HepG2 (cell line): ENCODE measurements at regions not wholly inside any gene's neighbourhood (a gene's known extent, or its start where the extent isn't known, plus 50 kb on each side); places are given as distances from the start of the nearest gene placed in this dataset.

ENCODE experiments used
- ATAC-seq: fragments of 200-7000 bp; cut with Tn5 transposase; 3 replicates; pipeline ENCODE4 v1.9.1; 2020; ENCODE audit warnings: mild to moderate bottlenecking, moderate library complexity
- BruUV-seq: library from RNA; stranded (reverse); fragments of 400-500 nt; replicated peaks from 2 replicates; lab custom pipeline; 2021; lab: Mats Ljungman, UMichigan
- CTCF ChIA-PET: fragments of 300-600 bp; formaldehyde crosslinking; extraction: SDS; loops from one replicate; lab custom pipeline; 2021; ENCODE audit warnings: low total read pairs, inconsistent platforms, low intra/inter-chr PET ratio; lab: Yijun Ruan, JAX
- POLR2A ChIA-PET: fragments of 350-600 bp; sonication (Branson Sonifier 250); formaldehyde crosslinking; loops from one replicate; lab custom pipeline; 2020; ENCODE audit warnings: antibody characterized with exemption, inconsistent platforms; lab: Yijun Ruan, JAX
- DNase-seq: peaks from one replicate; pipeline ENCODE4 v3.0.0-alpha.2; 2015; ENCODE audit warnings: low spot score
- FAIRE-seq: peaks from 3 replicates; lab custom pipeline; 2011; peaks lifted over from hg19 to GRCh38; lab: Jason Lieb, UNC
- H2AFZ ChIP-seq: one replicate; pipeline ENCODE4 v1.6.1; 2011; ENCODE audit warnings: low read length, inconsistent platforms
- H3K27ac ChIP-seq: fragments of 300-600 bp; 3 replicates; pipeline ENCODE4 v1.8.0; 2011; ENCODE audit warnings: mixed run types, mild to moderate bottlenecking, mixed read lengths, low read length, inconsistent platforms; ENCODE audit not compliant: insufficient read depth; ENCODE audit errors: extremely low read length
- H3K27me3 ChIP-seq, 2 experiments: fragments of 200-600 bp in 1 of 2; 2 replicates in 1 of 2; 3 replicates in 1 of 2; pipeline versions ENCODE4 v1.6.0 to v1.8.0; 2011; ENCODE audit warnings: low read length in 2 of 2, mild to moderate bottlenecking in 2 of 2, moderate library complexity in 2 of 2, inconsistent platforms in 1 of 2; ENCODE audit not compliant: insufficient read depth in 2 of 2, control insufficient read depth in 1 of 2
- H3K36me3 ChIP-seq, 2 experiments: fragments of 200-600 bp in 1 of 2; replicated peaks in 1 of 2; 2 replicates in 1 of 2; 3 replicates in 1 of 2; pipeline versions ENCODE4 v1.5.1 to v1.8.0; 2011; ENCODE audit warnings: low read length in 2 of 2, inconsistent platforms in 1 of 2; ENCODE audit not compliant: insufficient read depth in 2 of 2, control insufficient read depth in 1 of 2
- H3K4me1 ChIP-seq: 2 replicates; pipeline ENCODE4 v1.5.1; 2012; ENCODE audit warnings: low read length, inconsistent platforms; ENCODE audit not compliant: insufficient read depth
- H3K4me2 ChIP-seq: 2 replicates; pipeline ENCODE4 v1.6.0; 2011; ENCODE audit warnings: low read depth, low read length, inconsistent platforms
- H3K4me3 ChIP-seq, 3 experiments: fragments of 200-600 bp in 1 of 3; sonication (generic), shearing (Covaris generic) in 1 of 3; replicated peaks in 1 of 3; 2 replicates each; pipeline ENCODE4 v1.5.1; 2011 to 2016; ENCODE audit warnings: low read length in 3 of 3, inconsistent platforms in 2 of 3, low read depth in 2 of 3, mild to moderate bottlenecking in 2 of 3, control low read depth in 1 of 3, mixed read lengths in 1 of 3; ENCODE audit not compliant: insufficient read depth in 1 of 3
- H3K79me2 ChIP-seq: one replicate; pipeline ENCODE4 v1.6.1; 2011; ENCODE audit warnings: low read length, inconsistent platforms; ENCODE audit not compliant: insufficient read depth
- H3K9ac ChIP-seq: 2 replicates; pipeline ENCODE4 v1.6.0; 2011; ENCODE audit warnings: mild to moderate bottlenecking, low read depth, low read length, inconsistent platforms; ENCODE audit not compliant: insufficient read depth
- H3K9me3 ChIP-seq: 2 replicates; pipeline ENCODE4 v1.5.1; 2012; ENCODE audit warnings: mild to moderate bottlenecking, low read length
- H4K20me1 ChIP-seq: 2 replicates; pipeline ENCODE4 v1.6.0; 2011; ENCODE audit warnings: inconsistent platforms, mild to moderate bottlenecking, low read length, moderate library complexity; ENCODE audit not compliant: insufficient read depth
- FOXO1 ChIP-seq: sonication (generic); formaldehyde crosslinking; IDR thresholded peaks from 2 replicates; pipeline ENCODE4 v1.4.0; 2020; ENCODE audit warnings: missing genetic modification reagents
- GTF2F1 ChIP-seq: fragments of 150-350 bp; IDR thresholded peaks from 2 replicates; pipeline ENCODE4 v1.6.1; 2014; ENCODE audit warnings: low read length
- MNT ChIP-seq: fragments of 450-650 bp; IDR thresholded peaks from 2 replicates; pipeline ENCODE4 v1.6.1; 2016
- ZNF430 ChIP-seq: sonication (generic); formaldehyde crosslinking; IDR thresholded peaks from 2 replicates; pipeline ENCODE4 v1.9.0; 2021; ENCODE audit warnings: mild to moderate bottlenecking, missing genetic modification reagents
- ZNF800 ChIP-seq: sonication (generic); formaldehyde crosslinking; IDR thresholded peaks from 2 replicates; pipeline ENCODE4 v1.4.0; 2020; ENCODE audit warnings: missing genetic modification reagents
- ZSCAN5A ChIP-seq: sonication (generic); formaldehyde crosslinking; IDR thresholded peaks from 2 replicates; pipeline ENCODE4 v1.8.0; 2022; ENCODE audit warnings: mild to moderate bottlenecking, missing genetic modification reagents, borderline replicate concordance
- WGBS: methylation state at CpG from one replicate; pipeline ENCODE4 v1.1.6; 2017; ENCODE audit warnings: low lambda C conversion rate; 5-methylcytosine and 5-hydroxymethylcytosine counted together
- in situ Hi-C: cut with HindIII; loops from 2 replicates; pipeline ENCODE4 v1.10.0; 2017; ENCODE audit warnings: low pct_unique_long_range_greater_than_20kb; ENCODE audit not compliant: extremely low pct_ligation_motif_present
- intact Hi-C: fragments of 100-400 bp; cut with micrococcal nuclease; formaldehyde crosslinking; loops from one replicate; pipeline ENCODE4 v1.10.0; 2022; ENCODE audit not compliant: unreplicated experiment
- TF ChIP-seq, protein P1 (sequence below): sonication (generic); formaldehyde crosslinking; IDR thresholded peaks from 2 replicates; pipeline ENCODE4 v1.4.0; 2020; ENCODE audit warnings: missing genetic modification reagents
- TF ChIP-seq, protein P2 (sequence below): IDR thresholded peaks from 2 replicates; pipeline ENCODE4 v1.6.1; 2012; ENCODE audit warnings: low read depth, low read length, improper control_type of control experiment
- TF ChIP-seq, protein P3 (sequence below): sonication (generic); formaldehyde crosslinking; IDR thresholded peaks from 2 replicates; pipeline ENCODE4 v1.4.0; 2020; ENCODE audit warnings: missing genetic modification reagents, mild to moderate bottlenecking, borderline replicate concordance

- TF ChIP-seq, protein P1, sequence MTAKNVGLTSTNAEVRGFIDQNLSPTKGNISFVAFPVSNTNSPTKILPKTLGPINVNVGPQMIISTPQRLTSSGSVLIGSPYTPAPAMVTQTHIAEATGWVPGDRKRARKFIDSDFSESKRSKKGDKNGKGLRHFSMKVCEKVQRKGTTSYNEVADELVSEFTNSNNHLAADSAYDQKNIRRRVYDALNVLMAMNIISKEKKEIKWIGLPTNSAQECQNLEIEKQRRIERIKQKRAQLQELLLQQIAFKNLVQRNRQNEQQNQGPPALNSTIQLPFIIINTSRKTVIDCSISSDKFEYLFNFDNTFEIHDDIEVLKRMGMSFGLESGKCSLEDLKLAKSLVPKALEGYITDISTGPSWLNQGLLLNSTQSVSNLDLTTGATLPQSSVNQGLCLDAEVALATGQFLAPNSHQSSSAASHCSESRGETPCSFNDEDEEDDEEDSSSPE (CRISPR knock-in tag): no peak
- TF ChIP-seq GTF2F1 (no peak), ZSCAN5A (CRISPR knock-in tag) (no peak), MNT (no peak), FOXO1 (no peak), ZNF430 (CRISPR knock-in tag) (no peak)
- TF ChIP-seq, protein P2, sequence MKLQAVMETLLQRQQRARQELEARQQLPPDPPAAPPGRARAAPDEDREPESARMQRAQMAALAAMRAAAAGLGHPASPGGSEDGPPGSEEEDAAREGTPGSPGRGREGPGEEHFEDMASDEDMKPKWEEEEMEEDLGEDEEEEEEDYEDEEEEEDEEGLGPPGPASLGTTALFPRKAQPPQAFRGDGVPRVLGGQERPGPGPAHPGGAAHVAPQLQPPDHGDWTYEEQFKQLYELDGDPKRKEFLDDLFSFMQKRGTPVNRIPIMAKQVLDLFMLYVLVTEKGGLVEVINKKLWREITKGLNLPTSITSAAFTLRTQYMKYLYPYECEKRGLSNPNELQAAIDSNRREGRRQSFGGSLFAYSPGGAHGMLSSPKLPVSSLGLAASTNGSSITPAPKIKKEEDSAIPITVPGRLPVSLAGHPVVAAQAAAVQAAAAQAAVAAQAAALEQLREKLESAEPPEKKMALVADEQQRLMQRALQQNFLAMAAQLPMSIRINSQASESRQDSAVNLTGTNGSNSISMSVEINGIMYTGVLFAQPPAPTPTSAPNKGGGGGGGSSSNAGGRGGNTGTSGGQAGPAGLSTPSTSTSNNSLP: no peak
These were observed 464.1 kb upstream of the ARHGEF26 start (continued) for GRCh38 chr3:153657046-153657445.

DNA sequence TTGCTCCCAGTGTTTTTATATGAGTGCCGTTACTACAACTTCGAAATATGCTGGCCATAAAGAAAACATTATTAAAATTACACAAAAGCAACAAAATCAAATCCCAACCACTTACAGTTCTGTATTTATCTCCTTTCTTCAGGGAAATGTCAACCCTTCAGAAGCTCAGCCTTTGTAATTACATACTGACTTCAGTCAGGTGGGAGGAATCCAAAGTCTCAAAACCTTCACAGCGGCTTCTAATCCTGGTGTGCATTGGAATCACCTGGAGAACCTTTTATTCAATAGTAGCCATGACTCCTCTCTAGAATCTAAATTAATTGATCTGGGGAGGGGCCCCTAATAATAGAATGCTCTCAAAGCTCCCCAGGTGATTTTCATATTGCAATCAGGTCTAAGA is 463.7 kb upstream of the ARHGEF26 start:
- no peak overlapping the region for H3K27ac ChIP-seq
- no TSS peak for BruUV-seq
- in situ Hi-C loops: no loop called here
- H4K20me1 ChIP-seq: no peaks in the 10 kb centered on the region
- TF ChIP-seq, protein P3, sequence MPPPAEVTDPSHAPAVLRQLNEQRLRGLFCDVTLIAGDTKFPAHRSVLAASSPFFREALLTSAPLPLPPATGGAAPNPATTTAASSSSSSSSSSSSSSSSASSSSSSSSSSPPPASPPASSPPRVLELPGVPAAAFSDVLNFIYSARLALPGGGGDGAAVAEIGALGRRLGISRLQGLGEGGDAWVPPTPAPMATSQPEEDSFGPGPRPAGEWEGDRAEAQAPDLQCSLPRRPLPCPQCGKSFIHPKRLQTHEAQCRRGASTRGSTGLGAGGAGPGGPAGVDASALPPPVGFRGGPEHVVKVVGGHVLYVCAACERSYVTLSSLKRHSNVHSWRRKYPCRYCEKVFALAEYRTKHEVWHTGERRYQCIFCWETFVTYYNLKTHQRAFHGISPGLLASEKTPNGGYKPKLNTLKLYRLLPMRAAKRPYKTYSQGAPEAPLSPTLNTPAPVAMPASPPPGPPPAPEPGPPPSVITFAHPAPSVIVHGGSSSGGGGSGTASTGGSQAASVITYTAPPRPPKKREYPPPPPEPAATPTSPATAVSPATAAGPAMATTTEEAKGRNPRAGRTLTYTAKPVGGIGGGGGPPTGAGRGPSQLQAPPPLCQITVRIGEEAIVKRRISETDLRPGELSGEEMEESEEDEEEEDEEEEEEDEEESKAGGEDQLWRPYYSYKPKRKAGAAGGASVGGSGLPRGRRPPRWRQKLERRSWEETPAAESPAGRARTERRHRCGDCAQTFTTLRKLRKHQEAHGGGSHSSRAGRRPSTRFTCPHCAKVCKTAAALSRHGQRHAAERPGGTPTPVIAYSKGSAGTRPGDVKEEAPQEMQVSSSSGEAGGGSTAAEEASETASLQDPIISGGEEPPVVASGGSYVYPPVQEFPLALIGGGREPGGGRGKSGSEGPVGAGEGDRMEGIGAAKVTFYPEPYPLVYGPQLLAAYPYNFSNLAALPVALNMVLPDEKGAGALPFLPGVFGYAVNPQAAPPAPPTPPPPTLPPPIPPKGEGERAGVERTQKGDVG (CRISPR knock-in tag): no peak
- no peak for TF ChIP-seq ZNF800 (CRISPR knock-in tag)
- ChIA-PET POLR2A (no interaction called here), CTCF (no interaction called here)
- no peak overlapping the region for H2AFZ ChIP-seq
- no peaks in the 10 kb centered on the region for H3K4me1 ChIP-seq
- no peaks in the 10 kb centered on the region for H3K79me2 ChIP-seq
- no peaks in the 10 kb centered on the region for H3K9me3 ChIP-seq
- H3K27me3 ChIP-seq: no peaks in the 10 kb centered on the region
- H3K9ac ChIP-seq: no peak overlapping the region
- no peak overlapping the region for H3K4me2 ChIP-seq
- DNase-seq (no peak), FAIRE-seq (no peak), ATAC-seq (no peak)
- no peaks in the 10 kb centered on the region for H3K36me3 ChIP-seq
- intact Hi-C loops: no loop called here
- 24% methylated on average over 3 of the region's 3 CpGs for WGBS
- no peak overlapping the region for H3K4me3 ChIP-seq
